Hepatocyte (in vitro differentiated cells): ENCODE measurements at regions not wholly inside any gene's neighbourhood (a gene's known extent, or its start where the extent isn't known, plus 50 kb on each side); places are given as distances from the start of the nearest gene placed in this dataset.

ENCODE experiments used
- EZH2 ChIP-seq: fragments of 200-600 bp; sonication (generic); IDR thresholded peaks from 2 replicates; pipeline ENCODE4 v1.6.1; 2016; ENCODE audit warnings: antibody characterized with exemption, mild to moderate bottlenecking, borderline replicate concordance
- EZH2phosphoT487 ChIP-seq: fragments of 200-600 bp; sonication (generic); IDR thresholded peaks from one replicate; pipeline ENCODE4 v1.6.1; 2018; ENCODE audit warnings: antibody characterized with exemption, mild to moderate bottlenecking, low read depth, moderate library complexity; ENCODE audit not compliant: unreplicated experiment, severe bottlenecking
- TF ChIP-seq, protein P1 (sequence below): fragments of 200-600 bp; sonication (generic); IDR thresholded peaks from 2 replicates; pipeline ENCODE4 v1.5.1; 2016; ENCODE audit warnings: antibody characterized with exemption, mild to moderate bottlenecking; ENCODE audit not compliant: poor library complexity

DNA sequence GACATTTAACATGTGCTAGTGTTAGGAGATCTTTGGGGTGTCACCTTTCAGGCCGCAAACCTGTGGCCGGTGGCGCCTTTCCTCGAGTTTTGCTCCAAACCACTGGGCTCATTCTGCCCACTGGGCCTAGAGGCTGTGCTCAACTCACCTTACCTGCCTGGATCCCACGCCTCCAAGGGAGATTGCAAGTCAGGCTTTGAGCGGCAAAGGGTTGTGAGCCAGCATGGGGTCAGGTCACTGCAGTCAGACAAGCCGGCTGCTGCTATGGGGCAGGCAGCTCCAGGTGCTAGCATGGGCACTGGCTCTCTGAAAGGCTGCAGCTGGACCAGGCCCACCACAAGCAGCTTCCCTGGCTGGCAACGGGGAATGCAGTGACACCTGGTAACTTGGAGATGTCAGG lies 265.5 kb downstream of the ZBBX start:
- no peak for TF ChIP-seq EZH2phosphoT487
- TF ChIP-seq EZH2 = no peak
- TF ChIP-seq, protein P1, sequence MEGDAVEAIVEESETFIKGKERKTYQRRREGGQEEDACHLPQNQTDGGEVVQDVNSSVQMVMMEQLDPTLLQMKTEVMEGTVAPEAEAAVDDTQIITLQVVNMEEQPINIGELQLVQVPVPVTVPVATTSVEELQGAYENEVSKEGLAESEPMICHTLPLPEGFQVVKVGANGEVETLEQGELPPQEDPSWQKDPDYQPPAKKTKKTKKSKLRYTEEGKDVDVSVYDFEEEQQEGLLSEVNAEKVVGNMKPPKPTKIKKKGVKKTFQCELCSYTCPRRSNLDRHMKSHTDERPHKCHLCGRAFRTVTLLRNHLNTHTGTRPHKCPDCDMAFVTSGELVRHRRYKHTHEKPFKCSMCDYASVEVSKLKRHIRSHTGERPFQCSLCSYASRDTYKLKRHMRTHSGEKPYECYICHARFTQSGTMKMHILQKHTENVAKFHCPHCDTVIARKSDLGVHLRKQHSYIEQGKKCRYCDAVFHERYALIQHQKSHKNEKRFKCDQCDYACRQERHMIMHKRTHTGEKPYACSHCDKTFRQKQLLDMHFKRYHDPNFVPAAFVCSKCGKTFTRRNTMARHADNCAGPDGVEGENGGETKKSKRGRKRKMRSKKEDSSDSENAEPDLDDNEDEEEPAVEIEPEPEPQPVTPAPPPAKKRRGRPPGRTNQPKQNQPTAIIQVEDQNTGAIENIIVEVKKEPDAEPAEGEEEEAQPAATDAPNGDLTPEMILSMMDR = no peak
